Stomach (tissue), 8 donors: ENCODE measurements at regions not wholly inside any gene's neighbourhood (a gene's known extent, or its start where the extent isn't known, plus 50 kb on each side); places are given as distances from the start of the nearest gene placed in this dataset.
A peak's percentile ranks its signal among the peaks of the same experiment; 100 is the strongest.

Experiments
- DNase-seq, 2 donors: peaks; one replicate each; pipeline versions ENCODE4 v3.0.0 to v3.0.0-alpha.2; 2013 to 2019
- H3K27ac ChIP-seq, 5 donors: fragments of 200-600 bp in 4 of 5; sonication (generic) in 4 of 5; one replicate each; pipeline ENCODE4 v1.5.1; 2013 to 2019; ENCODE audit warnings: mild to moderate bottlenecking in 1 of 5, moderate library complexity in 1 of 5
- H3K27me3 ChIP-seq, 3 donors: fragments of 200-600 bp; sonication (generic); one replicate each; pipeline ENCODE4 v1.5.1; 2017 to 2019; ENCODE audit warnings: mixed run types in 1 of 3
- H3K36me3 ChIP-seq, 4 donors: fragments of 200-600 bp; sonication (generic); 1 replicate in 3 of 4; 2 replicates in 1 of 4; pipeline ENCODE4 v1.5.1; 2016 to 2019
- H3K4me1 ChIP-seq, 4 donors: fragments of 200-600 bp; sonication (generic); one replicate each; pipeline ENCODE4 v1.5.1; 2016 to 2019
- H3K4me3 ChIP-seq, 4 donors: fragments of 200-600 bp; sonication (generic) in 3 of 4; one replicate each; pipeline ENCODE4 v1.5.1; 2016 to 2019; ENCODE audit warnings: mild to moderate bottlenecking in 1 of 4
- H3K9me3 ChIP-seq, 4 donors: fragments of 200-600 bp; sonication (generic); one replicate each; pipeline ENCODE4 v1.5.1; 2016 to 2019
- EP300 ChIP-seq: sonication (generic); formaldehyde crosslinking; IDR thresholded peaks from one replicate; pipeline ENCODE4 v1.6.1; 2017; ENCODE audit warnings: antibody characterized with exemption
- POLR2A ChIP-seq, 4 donors: fragments of 450-650 bp; IDR thresholded peaks; one replicate each; pipeline ENCODE4 v1.6.1; 2016; ENCODE audit warnings: antibody characterized with exemption in 4 of 4, control low read depth in 2 of 4, mild to moderate bottlenecking in 1 of 4, moderate library complexity in 1 of 4
- POLR2AphosphoS5 ChIP-seq, 3 donors: sonication (generic); formaldehyde crosslinking; IDR thresholded peaks; one replicate each; pipeline ENCODE4 v1.6.1; 2016; ENCODE audit warnings: antibody characterized with exemption in 3 of 3
- WGBS, 5 donors: extraction: QIAGEN DNeasy Blood & Tissue Kit in 3 of 5; methylation state at CpG; one replicate each; pipeline versions ENCODE4 v1.1.5 to v1.1.7; 2013 to 2018; 5-methylcytosine and 5-hydroxymethylcytosine counted together
- intact Hi-C: fragments of 100-400 bp; cut with DNase I; formaldehyde crosslinking; loops from one replicate; pipeline ENCODE4 v1.15.1; 2023; ENCODE audit warnings: low total_unique reads
- TF ChIP-seq, protein P1 (sequence below), 7 experiments: fragments of 450-650 bp in 4 of 7; fragments of 200-600 bp in 3 of 7; sonication (generic) in 3 of 7; IDR thresholded peaks; one replicate each; pipeline ENCODE4 v1.5.1; 2016 to 2019; ENCODE audit warnings: antibody characterized with exemption in 7 of 7, control low read depth in 2 of 7, mild to moderate bottlenecking in 1 of 7
- donor health status: healthy with polysubstance abuse.
- donor health status: Bipolar disorder and iron deficiency.
- donor health status: healthy.

DNA sequence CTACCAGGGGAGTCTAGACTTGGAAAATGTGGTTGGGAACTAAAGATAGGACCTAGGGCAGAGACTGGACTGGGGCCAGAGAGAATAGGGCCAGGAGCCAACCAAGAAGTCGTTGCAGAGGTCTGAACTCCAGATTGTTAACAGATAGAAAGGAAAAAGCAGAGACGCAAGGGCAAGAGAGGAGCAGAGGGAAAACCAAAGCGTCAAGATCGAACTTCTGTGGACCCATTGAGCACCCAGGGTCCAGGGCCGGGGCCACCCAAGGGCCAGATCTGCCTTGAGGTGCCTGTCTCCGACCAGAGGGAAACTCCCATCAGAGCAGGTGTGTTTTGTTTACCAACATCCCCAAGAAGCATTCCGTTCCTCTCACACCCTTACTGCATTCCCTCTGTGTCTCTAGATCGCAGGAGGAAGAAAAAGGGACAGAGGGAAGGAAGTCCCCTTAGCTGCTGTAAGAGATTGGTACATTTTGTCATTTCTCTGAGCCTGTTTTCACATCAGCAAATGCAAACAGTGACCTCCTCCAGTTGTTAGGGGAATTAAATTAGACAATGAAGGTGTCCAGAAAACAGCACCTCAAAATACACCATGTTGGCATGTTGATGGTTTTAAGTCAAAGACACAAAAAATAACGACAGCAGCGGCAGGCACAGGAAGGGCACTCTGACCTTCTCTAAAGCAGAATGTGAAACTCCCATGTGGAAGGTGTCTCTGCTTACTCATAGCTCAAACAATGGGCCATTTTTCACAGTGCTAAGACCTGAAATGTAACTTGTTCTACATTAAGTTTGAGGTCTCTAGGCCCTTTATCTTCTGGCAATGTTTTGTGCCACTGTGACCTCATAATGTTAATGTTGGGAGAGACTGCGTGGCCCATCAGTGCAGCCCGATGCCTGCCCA, 105.8 kb upstream of the RAB4A start:
- no peaks in the 10 kb centered on the region for H3K27me3 ChIP-seq
- intact Hi-C loops, result no loop called here
- DNase-seq, result peak; percentile 65 to 75
- H3K27ac ChIP-seq, result peak overlapping the region; percentile 55 to 83 (median 70)
- TF ChIP-seq, protein P1, sequence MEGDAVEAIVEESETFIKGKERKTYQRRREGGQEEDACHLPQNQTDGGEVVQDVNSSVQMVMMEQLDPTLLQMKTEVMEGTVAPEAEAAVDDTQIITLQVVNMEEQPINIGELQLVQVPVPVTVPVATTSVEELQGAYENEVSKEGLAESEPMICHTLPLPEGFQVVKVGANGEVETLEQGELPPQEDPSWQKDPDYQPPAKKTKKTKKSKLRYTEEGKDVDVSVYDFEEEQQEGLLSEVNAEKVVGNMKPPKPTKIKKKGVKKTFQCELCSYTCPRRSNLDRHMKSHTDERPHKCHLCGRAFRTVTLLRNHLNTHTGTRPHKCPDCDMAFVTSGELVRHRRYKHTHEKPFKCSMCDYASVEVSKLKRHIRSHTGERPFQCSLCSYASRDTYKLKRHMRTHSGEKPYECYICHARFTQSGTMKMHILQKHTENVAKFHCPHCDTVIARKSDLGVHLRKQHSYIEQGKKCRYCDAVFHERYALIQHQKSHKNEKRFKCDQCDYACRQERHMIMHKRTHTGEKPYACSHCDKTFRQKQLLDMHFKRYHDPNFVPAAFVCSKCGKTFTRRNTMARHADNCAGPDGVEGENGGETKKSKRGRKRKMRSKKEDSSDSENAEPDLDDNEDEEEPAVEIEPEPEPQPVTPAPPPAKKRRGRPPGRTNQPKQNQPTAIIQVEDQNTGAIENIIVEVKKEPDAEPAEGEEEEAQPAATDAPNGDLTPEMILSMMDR (IDR thresholded peaks at IDR 0.05), result no peak
- TF ChIP-seq POLR2AphosphoS5 (IDR thresholded peaks at IDR 0.05) (peak in 2 of 3 donors; percentile 3 to 67), EP300 (no peak), POLR2A (IDR thresholded peaks at IDR 0.05) (no peak)
- no peaks in the 10 kb centered on the region for H3K9me3 ChIP-seq
- 27 to 46% (median 39%) methylated on average over 12 of the region's 12 CpGs for WGBS, 5 donors
- H3K4me3 ChIP-seq, result no peak overlapping the region
- H3K36me3 ChIP-seq, result no peaks in the 10 kb centered on the region
- peaks cover 0 to 18% (median 13%) of the 10 kb centered on the region in 4 donors for H3K4me1 ChIP-seq

GRCh38 chr1:229167318-229167717, 103.6 kb upstream of the RAB4A start:
- WGBS, 5 donors, result 78 to 91% (median 83%) methylated on average over 4 of the region's 4 CpGs
- TF ChIP-seq POLR2A (IDR thresholded peaks at IDR 0.05), result no peak
- no peak for TF ChIP-seq POLR2AphosphoS5 (IDR thresholded peaks at IDR 0.05)
- TF ChIP-seq, protein P1 (IDR thresholded peaks at IDR 0.05), result no peak
- no peak for TF ChIP-seq EP300
- Histone ChIP-seq H3K27ac (no peak overlapping the region), H3K27me3 (no peaks in the 10 kb centered on the region), H3K4me3 (no peak overlapping the region), H3K9me3 (no peaks in the 10 kb centered on the region), H3K36me3 (no peaks in the 10 kb centered on the region), H3K4me1 (peaks cover 0 to 28% (median 13%) of the 10 kb centered on the region in 4 donors)
- DNase-seq, result no peak
- intact Hi-C loops, result no loop called here

- WGBS, 5 donors, result 80 to 94% (median 89%) methylated on average over 1 of the region's 1 CpG
- TF ChIP-seq, protein P1 (IDR thresholded peaks at IDR 0.05), result no peak
- no peak for TF ChIP-seq EP300
- TF ChIP-seq POLR2A (IDR thresholded peaks at IDR 0.05), result no peak
- no peak for TF ChIP-seq POLR2AphosphoS5 (IDR thresholded peaks at IDR 0.05)
- no peak overlapping the region for H3K4me3 ChIP-seq
- intact Hi-C loops, result no loop called here
- H3K27ac ChIP-seq, result no peak overlapping the region
- no peaks in the 10 kb centered on the region for H3K36me3 ChIP-seq
- no peak for DNase-seq
- no peaks in the 10 kb centered on the region for H3K27me3 ChIP-seq
- H3K4me1 ChIP-seq, result peaks cover 0 to 28% (median 10%) of the 10 kb centered on the region in 4 donors
- no peaks in the 10 kb centered on the region for H3K9me3 ChIP-seq
Observed at GRCh38 chr1:229169399-229169798, 101.5 kb upstream of the RAB4A start.

GRCh38 chr1:229170274-229170673, 100.6 kb upstream of the RAB4A start:
- Histone ChIP-seq H3K27ac (no peak overlapping the region), H3K4me1 (peaks cover 0 to 21% (median 3%) of the 10 kb centered on the region in 4 donors), H3K27me3 (no peaks in the 10 kb centered on the region), H3K36me3 (no peaks in the 10 kb centered on the region), H3K4me3 (no peak overlapping the region), H3K9me3 (no peaks in the 10 kb centered on the region)
- intact Hi-C loops, result no loop called here
- no peak for DNase-seq
- WGBS, 5 donors, result 79 to 96% (median 87%) methylated on average over 8 to 12 of the region's 12 CpGs
- TF ChIP-seq, protein P1 (IDR thresholded peaks at IDR 0.05), result no peak
- TF ChIP-seq EP300 (no peak), POLR2AphosphoS5 (IDR thresholded peaks at IDR 0.05) (no peak), POLR2A (IDR thresholded peaks at IDR 0.05) (no peak)
